Neural progenitor cell (in vitro differentiated cells): ENCODE measurements at regions not wholly inside any gene's neighbourhood (a gene's known extent, or its start where the extent isn't known, plus 50 kb on each side); places are given as distances from the start of the nearest gene placed in this dataset.

ENCODE experiments used
- DNase-seq: peaks from one replicate; pipeline ENCODE4 v3.0.0-alpha.2; 2016; ENCODE audit warnings: low spot score
- H2AFZ ChIP-seq: fragments of 200-600 bp; sonication (generic); replicated peaks from 2 replicates; pipeline ENCODE4 v1.6.1; 2016; ENCODE audit warnings: antibody characterized with exemption
- H3F3A ChIP-seq: fragments of 200-600 bp; sonication (generic); 2 replicates; pipeline ENCODE4 v1.6.1; 2016; ENCODE audit warnings: antibody characterized with exemption, low read depth
- H3K27ac ChIP-seq: fragments of 200-600 bp; sonication (generic); 2 replicates; pipeline ENCODE4 v1.5.1; 2016; ENCODE audit warnings: mild to moderate bottlenecking
- H3K27me3 ChIP-seq: fragments of 200-600 bp; sonication (generic); 2 replicates; pipeline ENCODE4 v1.6.1; 2016; ENCODE audit warnings: mild to moderate bottlenecking, moderate library complexity
- H3K36me3 ChIP-seq: fragments of 200-600 bp; sonication (generic); 2 replicates; pipeline ENCODE4 v1.5.1; 2016
- H3K4me1 ChIP-seq: fragments of 200-600 bp; sonication (generic); 2 replicates; pipeline ENCODE4 v1.6.1; 2016; ENCODE audit warnings: mixed run types
- H3K4me2 ChIP-seq: fragments of 200-600 bp; sonication (generic); 2 replicates; pipeline ENCODE4 v1.6.1; 2016
- H3K4me3 ChIP-seq: fragments of 200-600 bp; sonication (generic); 2 replicates; pipeline ENCODE4 v1.5.1; 2016
- H3K79me2 ChIP-seq: fragments of 200-600 bp; sonication (generic); 2 replicates; pipeline ENCODE4 v1.6.1; 2016; ENCODE audit warnings: low read depth
- H3K9ac ChIP-seq: fragments of 200-600 bp; sonication (generic); 2 replicates; pipeline ENCODE4 v1.6.1; 2016
- H3K9me3 ChIP-seq: fragments of 200-600 bp; sonication (generic); 2 replicates; pipeline ENCODE4 v1.5.1; 2016; ENCODE audit warnings: low read depth
- H4K20me1 ChIP-seq: fragments of 200-600 bp; sonication (generic); 2 replicates; pipeline ENCODE4 v1.6.1; 2016; ENCODE audit warnings: low read depth
- H3K27ac Mint-ChIP-seq: 3 replicates; pipeline ENCODE4 v1.8.0; 2021; ENCODE audit warnings: mixed read lengths
- H3K27me3 Mint-ChIP-seq: 2 replicates; pipeline ENCODE4 v1.8.0; 2022; ENCODE audit warnings: low read depth, mild to moderate bottlenecking, inconsistent platforms, moderate library complexity, mixed read lengths; ENCODE audit not compliant: insufficient read depth
- H3K36me3 Mint-ChIP-seq: 3 replicates; pipeline ENCODE4 v1.8.0; 2021; ENCODE audit warnings: mixed read lengths
- H3K4me1 Mint-ChIP-seq: 3 replicates; pipeline ENCODE4 v1.8.0; 2021; ENCODE audit warnings: mixed read lengths
- H3K4me3 Mint-ChIP-seq: 3 replicates; pipeline ENCODE4 v1.8.0; 2021; ENCODE audit warnings: mild to moderate bottlenecking, moderate library complexity, mixed read lengths
- H3K9me3 Mint-ChIP-seq: 3 replicates; pipeline ENCODE4 v1.8.0; 2020; ENCODE audit warnings: mixed read lengths
- CTCF ChIP-seq: fragments of 200-600 bp; sonication (generic); IDR thresholded peaks from 2 replicates; pipeline ENCODE4 v1.5.1; 2017; ENCODE audit warnings: antibody characterized with exemption, mild to moderate bottlenecking
- EZH2 ChIP-seq: fragments of 200-600 bp; sonication (generic); IDR thresholded peaks from 2 replicates; pipeline ENCODE4 v1.6.1; 2017; ENCODE audit warnings: antibody characterized with exemption, mild to moderate bottlenecking, moderate library complexity
- EZH2phosphoT487 ChIP-seq: fragments of 200-600 bp; sonication (generic); IDR thresholded peaks from 2 replicates; pipeline ENCODE4 v1.6.1; 2017; ENCODE audit warnings: antibody characterized with exemption

GRCh38 chr20:63081351-63081750 lies 74.6 kb upstream of the BHLHE23 start:
- Histone ChIP-seq H3K9me3 (peaks cover 10% of the 10 kb centered on the region), H3K4me3 (no peak overlapping the region), H3K4me1 (no peaks in the 10 kb centered on the region), H2AFZ (no peak overlapping the region), H3K36me3 (no peaks in the 10 kb centered on the region), H4K20me1 (peaks cover 24% of the 10 kb centered on the region), H3K27ac (no peak overlapping the region), H3F3A (no peaks in the 10 kb centered on the region), H3K27me3 (peaks cover 69% of the 10 kb centered on the region), H3K79me2 (no peaks in the 10 kb centered on the region), H3K9ac (no peak overlapping the region), H3K4me2 (no peak overlapping the region)
- Mint-ChIP-seq H3K9me3 (peaks cover 15% of the 10 kb centered on the region), H3K4me1 (peaks cover 2% of the 10 kb centered on the region), H3K36me3 (no peaks in the 10 kb centered on the region), H3K27ac (no peak overlapping the region), H3K4me3 (no peak overlapping the region), H3K27me3 (peaks cover 24% of the 10 kb centered on the region)
- no peak for DNase-seq
- no peak for TF ChIP-seq CTCF

GRCh38 chr20:63080811-63081210 lies 74.0 kb upstream of the BHLHE23 start:
- DNase-seq = no peak
- Mint-ChIP-seq H3K4me3 (no peak overlapping the region), H3K9me3 (peaks cover 18% of the 10 kb centered on the region), H3K4me1 (peaks cover 2% of the 10 kb centered on the region), H3K27ac (no peak overlapping the region), H3K36me3 (no peaks in the 10 kb centered on the region), H3K27me3 (peaks cover 22% of the 10 kb centered on the region)
- Histone ChIP-seq H3F3A (no peaks in the 10 kb centered on the region), H3K27ac (no peak overlapping the region), H3K79me2 (no peaks in the 10 kb centered on the region), H3K4me1 (no peaks in the 10 kb centered on the region), H3K9me3 (peaks cover 10% of the 10 kb centered on the region), H2AFZ (no peak overlapping the region), H3K4me2 (no peak overlapping the region), H3K27me3 (peaks cover 74% of the 10 kb centered on the region), H3K36me3 (no peaks in the 10 kb centered on the region), H3K4me3 (no peak overlapping the region), H4K20me1 (peaks cover 24% of the 10 kb centered on the region), H3K9ac (no peak overlapping the region)
- TF ChIP-seq EZH2 (no peak), CTCF (no peak)

GRCh38 chr20:63080411-63080810 lies 73.6 kb upstream of the BHLHE23 start:
- H3K79me2 ChIP-seq = no peaks in the 10 kb centered on the region
- peaks cover 10% of the 10 kb centered on the region for H3K9me3 ChIP-seq
- no peak for DNase-seq
- H3K4me2 ChIP-seq = no peak overlapping the region
- H3F3A ChIP-seq = no peaks in the 10 kb centered on the region
- no peak overlapping the region for H3K9ac ChIP-seq
- H3K4me1 ChIP-seq = no peaks in the 10 kb centered on the region
- H3K27ac Mint-ChIP-seq = no peak overlapping the region
- H4K20me1 ChIP-seq = peaks cover 24% of the 10 kb centered on the region
- H3K4me3 ChIP-seq = no peak overlapping the region
- TF ChIP-seq CTCF = no peak
- TF ChIP-seq EZH2phosphoT487 = no peak
- TF ChIP-seq EZH2 = no peak
- no peaks in the 10 kb centered on the region for H3K36me3 Mint-ChIP-seq
- H3K4me1 Mint-ChIP-seq = peaks cover 2% of the 10 kb centered on the region
- no peak overlapping the region for H2AFZ ChIP-seq
- H3K4me3 Mint-ChIP-seq = no peak overlapping the region
- H3K27ac ChIP-seq = no peak overlapping the region
- H3K27me3 Mint-ChIP-seq = peaks cover 24% of the 10 kb centered on the region
- peaks cover 20% of the 10 kb centered on the region for H3K9me3 Mint-ChIP-seq
- H3K36me3 ChIP-seq = no peaks in the 10 kb centered on the region
- H3K27me3 ChIP-seq = peaks cover 78% of the 10 kb centered on the region

GRCh38 chr20:63079971-63080370 lies 73.2 kb upstream of the BHLHE23 start:
- Mint-ChIP-seq H3K9me3 (peaks cover 21% of the 10 kb centered on the region), H3K27me3 (peaks cover 25% of the 10 kb centered on the region), H3K27ac (no peak overlapping the region), H3K4me3 (no peak overlapping the region), H3K36me3 (no peaks in the 10 kb centered on the region), H3K4me1 (peaks cover 2% of the 10 kb centered on the region)
- Histone ChIP-seq H3K27ac (no peak overlapping the region), H3K36me3 (no peaks in the 10 kb centered on the region), H2AFZ (no peak overlapping the region), H3K4me1 (no peaks in the 10 kb centered on the region), H3K9me3 (peaks cover 10% of the 10 kb centered on the region), H3K79me2 (no peaks in the 10 kb centered on the region), H3K4me3 (no peak overlapping the region), H3K9ac (no peak overlapping the region), H3F3A (no peaks in the 10 kb centered on the region), H3K4me2 (no peak overlapping the region), H4K20me1 (peaks cover 24% of the 10 kb centered on the region), H3K27me3 (peaks cover 83% of the 10 kb centered on the region)
- no peak for TF ChIP-seq EZH2
- no peak for TF ChIP-seq EZH2phosphoT487
- TF ChIP-seq CTCF = no peak
- DNase-seq = no peak
